HEK293 (cell line): ENCODE measurements at regions not wholly inside any gene's neighbourhood (a gene's known extent, or its start where the extent isn't known, plus 50 kb on each side); places are given as distances from the start of the nearest gene placed in this dataset.

Experiments
- CTCF ChIA-PET: fragments of 350-600 bp; formaldehyde crosslinking; extraction: SDS; loops from one replicate; lab custom pipeline; 2021; ENCODE audit warnings: antibody characterized with exemption; lab: Yijun Ruan, JAX
- POLR2A ChIA-PET: fragments of 300-600 bp; formaldehyde crosslinking; extraction: SDS; loops from one replicate; lab custom pipeline; 2020; ENCODE audit warnings: antibody characterized with exemption, inconsistent platforms; lab: Yijun Ruan, JAX
- H3K27ac ChIP-seq: fragments of 200-500 bp; sonication (Bioruptor generic); 2 replicates; pipeline ENCODE4 v1.5.1; 2014; ENCODE audit warnings: low read depth, low read length, control low read depth, inconsistent platforms; ENCODE audit errors: extremely low read depth
- H3K36me3 ChIP-seq, 2 experiments: fragments of 200-500 bp in 1 of 2; sonication (Bioruptor generic) in 1 of 2; 1 replicate in 1 of 2; 2 replicates in 1 of 2; pipeline ENCODE4 v1.5.1; 2014 to 2017; ENCODE audit warnings: inconsistent platforms in 2 of 2, low read length in 2 of 2; ENCODE audit not compliant: control insufficient read depth in 2 of 2, insufficient read depth in 1 of 2
- H3K4me1 ChIP-seq: fragments of 200-500 bp; sonication (Bioruptor generic); 2 replicates; pipeline ENCODE4 v1.5.1; 2014; ENCODE audit warnings: mild to moderate bottlenecking, low read length, inconsistent platforms; ENCODE audit not compliant: control insufficient read depth, insufficient read depth
- H3K4me3 ChIP-seq: 2 replicates; pipeline ENCODE4 v1.5.1; 2011; ENCODE audit warnings: low read depth, mild to moderate bottlenecking, control low read depth, low read length, moderate library complexity
- H3K9me3 ChIP-seq: fragments of 200-500 bp; sonication (Bioruptor generic); 2 replicates; pipeline ENCODE4 v1.5.1; 2014; ENCODE audit warnings: low read depth, low read length, inconsistent platforms; ENCODE audit not compliant: control insufficient read depth, insufficient read depth
- FEZF1 ChIP-seq: fragments of 450-650 bp; formaldehyde crosslinking; IDR thresholded peaks from 2 replicates; pipeline ENCODE4 v1.5.1; 2016; ENCODE audit warnings: missing biosample characterization, missing genetic modification characterization
- GFI1B ChIP-seq: fragments of 450-650 bp; formaldehyde crosslinking; IDR thresholded peaks from 2 replicates; pipeline ENCODE4 v1.5.1; 2016; ENCODE audit warnings: missing biosample characterization, missing genetic modification characterization
- GLIS2 ChIP-seq: fragments of 450-650 bp; formaldehyde crosslinking; IDR thresholded peaks from 2 replicates; pipeline ENCODE4 v1.5.1; 2016; ENCODE audit warnings: missing biosample characterization, missing genetic modification characterization
- KLF8 ChIP-seq: fragments of 450-650 bp; formaldehyde crosslinking; IDR thresholded peaks from 2 replicates; pipeline ENCODE4 v1.5.1; 2016; ENCODE audit warnings: missing biosample characterization, missing genetic modification characterization
- REPIN1 ChIP-seq: fragments of 450-650 bp; formaldehyde crosslinking; IDR thresholded peaks from 2 replicates; pipeline ENCODE4 v1.5.1; 2017; ENCODE audit warnings: missing biosample characterization, missing genetic modification characterization, low read depth
- TRIM28 ChIP-seq: IDR thresholded peaks from 2 replicates; pipeline ENCODE4 v1.6.1; 2011; ENCODE audit warnings: low read length, control low read depth, borderline replicate concordance
- ZBTB8A ChIP-seq: fragments of 450-650 bp; formaldehyde crosslinking; IDR thresholded peaks from 2 replicates; pipeline ENCODE4 v1.5.1; 2016; ENCODE audit warnings: missing biosample characterization, missing genetic modification characterization
- ZFHX2 ChIP-seq: fragments of 450-650 bp; formaldehyde crosslinking; conservative IDR thresholded peaks from 2 replicates; pipeline ENCODE4 v1.5.1; 2016; ENCODE audit warnings: missing biosample characterization, missing genetic modification characterization
- ZFP37 ChIP-seq: fragments of 450-650 bp; formaldehyde crosslinking; IDR thresholded peaks from 2 replicates; pipeline ENCODE4 v1.5.1; 2016; ENCODE audit warnings: missing biosample characterization, missing genetic modification characterization
- ZFP41 ChIP-seq: fragments of 450-650 bp; formaldehyde crosslinking; IDR thresholded peaks from 2 replicates; pipeline ENCODE4 v1.5.1; 2016; ENCODE audit warnings: missing biosample characterization, missing genetic modification characterization, borderline replicate concordance
- ZIC2 ChIP-seq: fragments of 450-650 bp; formaldehyde crosslinking; IDR thresholded peaks from 2 replicates; pipeline ENCODE4 v1.5.1; 2016; ENCODE audit warnings: missing biosample characterization, missing genetic modification characterization
- ZNF16 ChIP-seq: fragments of 450-650 bp; formaldehyde crosslinking; IDR thresholded peaks from 2 replicates; pipeline ENCODE4 v1.5.1; 2016; ENCODE audit warnings: low read depth, missing biosample characterization, missing genetic modification characterization
- ZNF169 ChIP-seq: fragments of 450-650 bp; formaldehyde crosslinking; IDR thresholded peaks from 2 replicates; pipeline ENCODE4 v1.5.1; 2016; ENCODE audit warnings: missing biosample characterization, missing genetic modification characterization
- ZNF174 ChIP-seq: fragments of 450-650 bp; formaldehyde crosslinking; IDR thresholded peaks from 2 replicates; pipeline ENCODE4 v1.5.0; 2017; ENCODE audit warnings: missing biosample characterization, mild to moderate bottlenecking, missing genetic modification characterization
- ZNF223 ChIP-seq: fragments of 450-650 bp; formaldehyde crosslinking; IDR thresholded peaks from 2 replicates; pipeline ENCODE4 v1.5.1; 2016; ENCODE audit warnings: missing biosample characterization, missing genetic modification characterization
- ZNF354C ChIP-seq: fragments of 450-650 bp; formaldehyde crosslinking; IDR thresholded peaks from 2 replicates; pipeline ENCODE4 v1.5.1; 2016; ENCODE audit warnings: missing biosample characterization, missing genetic modification characterization, low read depth, borderline replicate concordance
- ZNF366 ChIP-seq: fragments of 450-650 bp; formaldehyde crosslinking; conservative IDR thresholded peaks from 2 replicates; pipeline ENCODE4 v1.5.1; 2016; ENCODE audit warnings: missing biosample characterization, missing genetic modification characterization
- ZNF423 ChIP-seq: fragments of 450-650 bp; formaldehyde crosslinking; IDR thresholded peaks from 2 replicates; pipeline ENCODE4 v1.5.1; 2016; ENCODE audit warnings: missing biosample characterization, missing genetic modification characterization
- ZNF433 ChIP-seq: fragments of 450-650 bp; formaldehyde crosslinking; IDR thresholded peaks from 2 replicates; pipeline ENCODE4 v1.5.1; 2016; ENCODE audit warnings: missing biosample characterization, missing genetic modification characterization, low read depth
- ZNF501 ChIP-seq: fragments of 450-650 bp; formaldehyde crosslinking; IDR thresholded peaks from 2 replicates; pipeline ENCODE4 v1.5.1; 2016; ENCODE audit warnings: missing biosample characterization, missing genetic modification characterization
- ZNF585B ChIP-seq: fragments of 450-650 bp; formaldehyde crosslinking; IDR thresholded peaks from 2 replicates; pipeline ENCODE4 v1.5.1; 2016; ENCODE audit warnings: missing biosample characterization, missing genetic modification characterization
- ZNF600 ChIP-seq: fragments of 450-650 bp; formaldehyde crosslinking; IDR thresholded peaks from 2 replicates; pipeline ENCODE4 v1.5.1; 2016; ENCODE audit warnings: missing biosample characterization, missing genetic modification characterization
- ZNF629 ChIP-seq: fragments of 450-650 bp; formaldehyde crosslinking; IDR thresholded peaks from 2 replicates; pipeline ENCODE4 v1.5.1; 2017; ENCODE audit warnings: missing biosample characterization, missing genetic modification characterization
- ZNF639 ChIP-seq: fragments of 450-650 bp; formaldehyde crosslinking; IDR thresholded peaks from 2 replicates; pipeline ENCODE4 v1.5.1; 2016; ENCODE audit warnings: missing biosample characterization, missing genetic modification characterization
- ZNF664 ChIP-seq: fragments of 450-650 bp; formaldehyde crosslinking; IDR thresholded peaks from 2 replicates; pipeline ENCODE4 v1.5.1; 2016; ENCODE audit warnings: missing biosample characterization, missing genetic modification characterization
- ZNF76 ChIP-seq: fragments of 450-650 bp; formaldehyde crosslinking; IDR thresholded peaks from 2 replicates; pipeline ENCODE4; 2016; ENCODE audit warnings: low read depth, missing biosample characterization, missing genetic modification characterization, borderline replicate concordance
- ZNF792 ChIP-seq: fragments of 450-650 bp; formaldehyde crosslinking; IDR thresholded peaks from 2 replicates; pipeline ENCODE4 v1.5.1; 2016; ENCODE audit warnings: missing biosample characterization, missing genetic modification characterization
- ZNF830 ChIP-seq: fragments of 450-650 bp; IDR thresholded peaks from 2 replicates; pipeline ENCODE4 v1.5.0; 2018; ENCODE audit warnings: missing biosample characterization, missing genetic modification characterization, low read depth, mild to moderate bottlenecking, moderate library complexity
- ZNF843 ChIP-seq: fragments of 450-650 bp; formaldehyde crosslinking; IDR thresholded peaks from 2 replicates; pipeline ENCODE4 v1.5.1; 2016; ENCODE audit warnings: missing biosample characterization, missing genetic modification characterization
- TF ChIP-seq, protein P1 (sequence below): fragments of 450-650 bp; formaldehyde crosslinking; IDR thresholded peaks from 2 replicates; pipeline ENCODE4 v1.5.1; 2016; ENCODE audit warnings: missing biosample characterization, missing genetic modification characterization

GRCh38 chr2:186339716-186340115, 146.3 kb upstream of the ZC3H15 start:
- CTCF ChIA-PET: no interaction called here
- no peaks in the 10 kb centered on the region for H3K36me3 ChIP-seq
- no peaks in the 10 kb centered on the region for H3K9me3 ChIP-seq
- TF ChIP-seq REPIN1 (tag by site-specific recombination) (no peak), FEZF1 (tag by site-specific recombination) (no peak), ZFHX2 (tag by site-specific recombination) (no peak), ZNF354C (tag by site-specific recombination) (no peak), ZNF843 (tag by site-specific recombination) (no peak), GFI1B (tag by site-specific recombination) (no peak), ZNF501 (tag by site-specific recombination) (no peak), ZFP37 (tag by site-specific recombination) (no peak), ZNF433 (no peak), ZFP41 (tag by site-specific recombination) (no peak), ZNF223 (tag by site-specific recombination) (no peak), ZNF76 (tag by site-specific recombination) (no peak), ZNF629 (tag by site-specific recombination) (no peak), ZNF366 (tag by site-specific recombination) (no peak), ZNF169 (no peak), ZNF830 (tag by site-specific recombination) (no peak), GLIS2 (tag by site-specific recombination) (no peak), ZNF792 (tag by site-specific recombination) (no peak), ZIC2 (tag by site-specific recombination) (no peak)
- TF ChIP-seq, protein P1, sequence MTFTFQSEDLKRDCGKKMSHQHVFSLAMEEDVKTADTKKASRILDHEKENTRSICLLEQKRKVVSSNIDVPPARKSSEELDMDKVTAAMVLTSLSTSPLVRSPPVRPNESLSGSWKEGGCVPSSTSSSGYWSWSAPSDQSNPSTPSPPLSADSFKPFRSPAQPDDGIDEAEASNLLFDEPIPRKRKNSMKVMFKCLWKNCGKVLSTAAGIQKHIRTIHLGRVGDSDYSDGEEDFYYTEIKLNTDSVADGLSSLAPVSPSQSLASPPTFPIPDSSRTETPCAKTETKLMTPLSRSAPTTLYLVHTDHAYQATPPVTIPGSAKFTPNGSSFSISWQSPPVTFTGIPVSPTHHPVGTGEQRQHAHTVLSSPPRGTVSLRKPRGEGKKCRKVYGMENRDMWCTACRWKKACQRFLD (tag by site-specific recombination): no peak
- TF ChIP-seq, all 188 proteins: peak for 0
- Histone ChIP-seq H3K4me1 (no peaks in the 10 kb centered on the region), H3K4me3 (no peak overlapping the region), H3K27ac (no peak overlapping the region)
- POLR2A ChIA-PET: no interaction called here

DNA sequence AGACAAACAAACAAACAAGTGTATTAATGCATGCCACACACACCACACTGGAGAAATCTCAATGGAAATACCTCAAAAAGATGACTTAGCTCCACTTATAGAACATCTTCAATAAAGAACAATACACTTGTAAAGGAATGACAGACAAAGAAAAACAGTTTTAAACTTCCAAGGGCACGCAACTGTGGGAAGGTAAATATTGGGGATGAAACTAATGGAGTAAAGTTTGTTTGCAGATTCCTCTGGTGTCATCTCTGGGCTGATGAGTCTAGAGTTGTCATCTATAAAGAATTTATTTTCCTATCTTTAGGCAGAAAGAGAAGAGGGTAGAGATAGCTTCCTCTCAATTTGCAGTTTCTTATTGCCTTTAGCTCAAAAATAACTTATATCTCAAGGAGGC, 144.0 kb upstream of the ZC3H15 start:
- Histone ChIP-seq H3K4me1 (no peaks in the 10 kb centered on the region), H3K4me3 (no peak overlapping the region), H3K27ac (no peak overlapping the region), H3K36me3 (no peaks in the 10 kb centered on the region), H3K9me3 (no peaks in the 10 kb centered on the region)
- POLR2A ChIA-PET: no interaction called here
- no peak for TF ChIP-seq ZNF501 (tag by site-specific recombination)
- TF ChIP-seq ZNF433: no peak
- TF ChIP-seq ZNF174: no peak
- TF ChIP-seq ZNF600 (tag by site-specific recombination): no peak
- no peak for TF ChIP-seq ZNF664 (tag by site-specific recombination)
- no peak for TF ChIP-seq ZNF639 (tag by site-specific recombination)
- TF ChIP-seq ZNF585B (tag by site-specific recombination): no peak
- TF ChIP-seq TRIM28: no peak
- no peak for TF ChIP-seq ZNF423
- TF ChIP-seq, protein P1 (tag by site-specific recombination): no peak
- TF ChIP-seq ZNF16 (tag by site-specific recombination): no peak
- TF ChIP-seq ZBTB8A (tag by site-specific recombination): no peak
- TF ChIP-seq KLF8 (tag by site-specific recombination): no peak
- TF ChIP-seq, all 188 proteins: peak for 0
- CTCF ChIA-PET: interaction anchor here (0.6 kb wide), 1 partner anchor 1372 kb away, joined by 3 read pairs; no protein-coding TSS in a partner anchor
